ENCODE measurements at regions not wholly inside any gene's neighbourhood (a gene's known extent, or its start where the extent isn't known, plus 50 kb on each side); places are given as distances from the start of the nearest gene placed in this dataset.

- H3K9me3 ChIP-seq, result no peaks in the 10 kb centered on the region
Measured at GRCh38 chr15:68880382-68880781, 49.9 kb upstream of the SPESP1 start.

More at GRCh38 chr15:68880382-68880781, 49.9 kb upstream of the SPESP1 start:
- DNase-seq, result no peak
- TF ChIP-seq MXI1 (IDR thresholded peaks at IDR 0.05; ENCODE audit: low read depth, low read length) (no peak), TAF1 (IDR thresholded peaks at IDR 0.05; ENCODE audit: borderline replicate concordance, low read depth, low read length) (no peak), FOXM1 (IDR thresholded peaks at IDR 0.05; ENCODE audit: low read depth) (no peak), ELF1 (IDR thresholded peaks at IDR 0.05) (no peak), YY1 (IDR thresholded peaks at IDR 0.05; ENCODE audit: low read depth) (no peak), RAD21 (IDR thresholded peaks at IDR 0.05; ENCODE audit: low read length) (no peak), MAX (IDR thresholded peaks at IDR 0.05; ENCODE audit: low read depth) (no peak), EZH2phosphoT487 (IDR thresholded peaks at IDR 0.05; ENCODE audit: borderline replicate concordance, low read depth) (no peak), RXRA (IDR thresholded peaks at IDR 0.05; ENCODE audit: borderline replicate concordance, low read depth) (no peak), TCF12 (IDR thresholded peaks at IDR 0.05) (no peak), MEF2A (IDR thresholded peaks at IDR 0.05; ENCODE audit: borderline replicate concordance, low read depth) (no peak), POLR2AphosphoS5 (IDR thresholded peaks at IDR 0.05; ENCODE audit: low read depth, low read length) (no peak), FOXJ3 (CRISPR knock-in tag; IDR thresholded peaks at IDR 0.05) (no peak), NFIC (IDR thresholded peaks at IDR 0.05; ENCODE audit: borderline replicate concordance) (no peak)
- Histone ChIP-seq H3K9me2 (no peaks in the 10 kb centered on the region), H3K27ac (ENCODE audit: low read depth in 2 of 2, low read length in 1 of 2) (no peak overlapping the region), H3K79me2 (ENCODE audit: insufficient read depth) (no peaks in the 10 kb centered on the region), H3K4me3 (ENCODE audit: low read depth in 2 of 2, low read length in 1 of 2) (no peak overlapping the region), H2AFZ (ENCODE audit: low read depth) (no peak overlapping the region), H3K27me3 (ENCODE audit: insufficient read depth) (peaks cover 6% of the 10 kb centered on the region; the same call in 1 of the 2 replicates), H4K20me1 (ENCODE audit: insufficient read depth) (no peaks in the 10 kb centered on the region), H3K4me1 (ENCODE audit: control insufficient read depth in 1 of 2, insufficient read depth in 2 of 2, low read depth in 1 of 2, low read length in 1 of 2) (no peaks in the 10 kb centered on the region), H3K36me3 (replicated peaks in 1 of 2; ENCODE audit: control insufficient read depth in 1 of 2, insufficient read depth in 2 of 2, low read length in 1 of 2) (no peaks in the 10 kb centered on the region), H3K4me2 (no peak overlapping the region), H3K9ac (no peak overlapping the region), H3F3A (replicated peaks; ENCODE audit: insufficient read depth) (no peaks in the 10 kb centered on the region)
- WGBS (ENCODE audit: low lambda C conversion rate), result 81% methylated on average over 3 of the region's 3 CpGs
- POLR2A ChIA-PET, result no interaction called here
- CTCF ChIA-PET, result interaction anchor here (1.5 to 2.5 kb wide), 3 partner anchors 320 to 330 kb away, joined by 7 to 18 read pairs (median 7); no protein-coding TSS in a partner anchor
